NCI-H510A (cell line): ENCODE measurements at regions not wholly inside any gene's neighbourhood (a gene's known extent, or its start where the extent isn't known, plus 50 kb on each side); places are given as distances from the start of the nearest gene placed in this dataset.

Experiments used
- DNase-seq: peaks from one replicate; lab custom pipeline; 2025; lab: John Stamatoyannopoulos, UW

DNA sequence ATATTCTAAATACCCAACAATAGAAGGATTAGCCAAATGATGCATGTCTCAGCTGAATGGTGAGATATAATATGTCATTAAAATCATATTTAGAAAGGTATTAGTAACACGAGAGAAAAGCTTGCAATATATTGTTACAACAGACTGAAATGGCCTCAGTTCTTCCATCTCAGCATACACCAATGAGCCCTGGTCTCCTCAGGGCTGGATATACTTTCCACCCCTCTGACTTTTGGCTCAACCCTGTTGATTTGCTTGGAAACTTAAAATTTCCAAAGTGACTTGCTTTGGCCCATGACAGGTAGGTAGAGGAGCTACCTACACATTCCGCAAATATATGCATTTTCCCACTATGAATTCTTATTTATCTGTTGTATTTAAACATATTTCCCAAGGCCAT is 908.1 kb upstream of the TMEM132C start:
- no peak for DNase-seq

DNA sequence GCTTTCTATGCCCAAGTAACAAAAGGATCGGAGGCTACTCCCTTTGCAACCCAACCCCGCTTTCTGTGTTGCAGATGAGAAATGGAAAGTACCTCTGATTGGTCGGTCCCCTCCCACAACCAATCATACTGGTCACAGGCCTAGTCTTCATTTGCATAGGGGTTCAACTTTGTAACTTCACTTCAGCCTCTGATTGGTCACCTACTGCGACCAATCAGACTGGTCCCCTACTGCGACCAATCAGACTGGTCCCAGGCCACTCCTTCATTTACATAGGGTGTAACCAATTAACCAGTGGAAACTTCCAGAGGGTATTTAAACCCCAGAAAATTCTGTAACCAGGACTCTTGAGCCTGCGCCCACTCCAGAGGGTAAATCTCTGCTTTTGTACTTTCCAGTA is 906.4 kb upstream of the TMEM132C start:
- no peak for DNase-seq

DNA sequence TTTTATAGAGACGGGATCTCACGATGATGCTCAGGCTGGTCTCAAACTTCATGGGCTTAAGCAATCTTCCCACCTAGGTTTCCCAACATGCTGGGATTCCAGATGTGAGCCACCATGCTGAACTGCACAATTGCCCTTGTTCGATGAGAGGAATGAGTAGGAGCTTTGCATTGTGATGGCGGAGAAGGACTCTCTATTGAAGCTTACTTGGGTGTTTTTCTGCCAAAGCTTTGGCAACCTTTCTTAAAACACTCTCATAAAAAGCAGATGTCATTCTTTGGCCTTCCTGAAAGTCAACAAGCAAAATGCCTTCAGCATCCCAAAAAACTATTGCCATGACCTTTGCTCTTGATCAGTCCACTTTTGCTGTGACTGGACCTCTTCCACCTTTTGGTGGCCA is 904.8 kb upstream of the TMEM132C start:
- DNase-seq, result no peak

DNA sequence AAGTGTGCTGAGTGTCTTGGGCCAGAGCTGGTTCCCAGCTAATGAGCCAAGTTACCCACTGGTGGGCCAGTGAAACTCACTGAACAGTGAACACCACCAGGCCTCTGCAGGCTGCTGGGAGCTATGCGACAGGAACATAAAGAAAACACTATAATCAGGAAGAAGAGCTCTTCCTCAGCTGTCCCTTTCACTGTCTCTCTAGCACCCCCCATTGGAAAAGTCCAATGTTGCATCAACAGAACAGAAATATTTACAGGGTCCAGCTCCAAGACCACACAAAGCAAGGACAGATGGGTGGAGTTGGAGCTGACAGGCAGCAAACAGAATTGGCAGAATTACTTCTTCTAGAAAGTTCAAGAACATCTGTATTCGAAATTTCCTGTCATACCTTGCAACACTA is 903.6 kb upstream of the TMEM132C start:
- DNase-seq, result no peak

DNA sequence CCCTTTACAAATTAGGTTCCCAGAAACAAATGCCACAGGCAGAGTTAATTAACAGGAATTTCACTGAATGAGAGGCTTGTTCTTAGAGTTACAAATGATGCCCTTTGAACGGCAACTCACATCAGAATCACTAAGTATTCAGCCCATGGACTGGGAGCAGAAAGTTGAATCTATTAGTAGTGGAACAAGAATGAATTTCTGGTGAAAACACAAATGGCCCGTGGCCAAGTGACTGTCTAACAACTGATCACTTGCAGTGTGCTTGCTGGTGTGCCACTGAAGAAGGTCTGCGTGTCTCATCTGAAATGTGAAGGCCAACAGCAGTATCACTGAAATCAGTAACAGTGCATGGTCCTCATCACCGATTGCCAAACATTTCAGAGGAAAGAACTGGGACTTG is 893.4 kb upstream of the TMEM132C start:
- DNase-seq, result no peak

DNA sequence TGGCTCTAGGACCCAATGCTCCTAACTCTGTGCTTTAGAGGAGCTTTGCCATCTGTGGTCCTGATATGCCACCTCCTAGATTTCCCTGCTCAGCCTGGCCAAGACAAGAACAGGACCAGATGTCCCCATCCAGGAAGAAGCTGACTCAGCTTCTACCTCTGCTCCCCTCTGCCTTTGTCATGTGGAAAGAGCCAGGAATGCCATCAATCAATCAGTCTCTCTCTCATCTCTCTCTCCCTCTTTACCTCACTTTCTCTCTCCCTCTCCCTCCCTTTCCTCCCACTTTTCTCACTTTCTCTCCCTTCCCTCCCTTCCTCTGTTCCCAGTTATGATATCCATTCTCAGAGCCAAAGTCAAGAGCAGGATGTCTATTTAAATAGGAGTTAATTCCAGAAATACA is 892.5 kb upstream of the TMEM132C start:
- no peak for DNase-seq

DNA sequence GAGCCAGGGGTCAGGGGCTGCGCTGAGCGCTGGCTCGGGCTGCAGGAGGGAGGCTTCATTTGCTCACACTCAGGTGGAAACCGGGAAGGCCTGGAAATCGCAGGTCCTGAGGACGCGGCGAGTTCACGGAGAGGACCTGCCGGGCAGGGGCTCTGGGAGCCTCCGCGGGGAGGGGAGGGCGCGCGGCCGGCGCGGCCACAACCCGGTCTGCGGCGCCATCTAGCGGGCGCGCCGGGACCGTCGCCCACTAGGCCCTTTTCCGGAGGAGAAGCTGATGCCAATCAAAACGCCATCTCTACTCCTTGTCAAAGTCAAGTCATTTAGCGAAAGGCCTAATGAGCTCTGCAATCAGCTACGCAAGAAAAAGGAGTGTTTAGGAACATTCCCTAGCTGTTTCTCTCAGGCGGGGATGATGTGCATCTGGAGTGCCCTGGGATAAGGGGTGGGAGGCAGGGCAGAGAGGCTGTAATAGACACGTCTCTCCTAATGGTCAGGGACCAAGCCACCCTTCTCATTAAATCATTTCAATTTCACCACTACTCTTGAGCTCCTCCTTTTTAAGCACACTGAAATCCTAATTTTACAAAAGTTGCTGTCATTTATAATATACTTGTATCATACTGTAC is 885.8 kb upstream of the TMEM132C start:
- peak; percentile 84 for DNase-seq

DNA sequence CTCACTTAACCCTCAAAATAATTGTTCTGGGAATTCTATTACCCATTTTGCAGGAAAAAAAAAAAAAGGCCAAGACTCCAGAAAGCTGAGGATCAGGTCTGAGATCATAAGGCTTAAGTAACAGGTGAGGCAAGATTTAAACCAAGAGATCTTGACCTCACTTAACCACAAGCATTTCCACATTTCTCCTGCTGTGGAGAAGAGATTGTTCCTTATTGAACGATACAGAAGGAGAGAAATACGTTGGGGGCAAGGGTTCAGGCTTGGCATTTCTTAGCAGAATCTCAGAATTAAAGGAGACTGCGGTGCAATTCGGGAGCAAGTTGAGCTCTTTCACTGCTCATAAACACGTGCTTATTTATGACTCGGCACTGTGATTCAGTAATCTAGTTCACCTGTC is 885.3 kb upstream of the TMEM132C start:
- DNase-seq, result no peak

DNA sequence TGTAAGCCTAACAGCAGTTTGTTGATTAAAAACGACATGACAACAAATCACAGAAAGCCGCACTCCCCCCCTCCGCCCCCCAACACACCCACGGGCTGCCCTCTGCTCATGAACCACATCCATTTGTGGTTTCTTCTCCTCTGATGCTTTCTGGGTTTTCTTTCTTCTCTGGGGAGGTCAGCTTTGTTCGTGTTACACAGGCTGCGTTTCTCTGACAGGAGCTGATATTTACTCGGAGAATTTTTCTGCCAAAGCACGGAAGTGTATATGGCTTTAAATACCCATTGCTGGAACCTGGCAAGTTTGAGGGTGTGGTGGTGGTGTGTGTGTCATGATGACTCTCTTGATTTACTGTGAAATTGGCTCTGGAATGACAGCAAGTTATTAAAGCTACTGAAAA is 883.7 kb upstream of the TMEM132C start:
- no peak for DNase-seq

DNA sequence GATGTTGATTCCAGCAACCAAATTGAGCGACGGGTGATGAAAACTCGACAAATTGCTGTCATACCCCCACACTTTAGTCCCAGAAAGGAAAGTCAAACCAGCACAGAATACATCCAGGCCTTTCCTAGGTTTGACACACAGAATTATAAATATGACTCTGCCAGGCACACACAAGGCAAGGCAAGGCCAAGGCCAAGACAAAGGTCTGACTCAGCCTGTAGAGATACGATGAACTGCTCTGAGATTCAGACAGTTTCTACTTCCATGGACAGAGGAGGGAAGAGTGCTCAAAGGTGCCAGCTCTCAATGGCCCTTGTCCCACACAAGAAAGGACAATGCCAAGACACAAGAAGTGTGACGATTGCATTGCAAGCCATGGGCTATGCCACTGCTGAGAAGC is 880.2 kb upstream of the TMEM132C start:
- DNase-seq, result no peak

DNA sequence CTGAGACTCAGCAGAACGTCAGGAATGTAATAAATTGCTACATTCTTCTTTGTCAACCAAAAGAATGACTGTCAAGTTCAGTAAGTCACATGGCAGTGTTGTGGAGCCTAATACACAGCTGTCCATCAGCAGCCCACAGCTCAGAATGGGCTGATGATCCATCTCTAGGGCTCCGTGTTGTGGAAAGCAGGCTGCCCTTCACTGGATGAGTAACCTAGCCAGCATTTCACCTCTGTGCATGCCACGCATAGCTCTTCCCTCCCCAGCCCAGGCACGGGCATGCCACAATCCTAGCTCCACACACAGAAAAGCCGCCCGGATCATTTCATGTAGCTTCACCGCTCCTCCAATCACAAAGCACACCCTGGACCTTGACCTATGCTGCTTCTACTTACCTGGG is 878.0 kb upstream of the TMEM132C start:
- no peak for DNase-seq

DNA sequence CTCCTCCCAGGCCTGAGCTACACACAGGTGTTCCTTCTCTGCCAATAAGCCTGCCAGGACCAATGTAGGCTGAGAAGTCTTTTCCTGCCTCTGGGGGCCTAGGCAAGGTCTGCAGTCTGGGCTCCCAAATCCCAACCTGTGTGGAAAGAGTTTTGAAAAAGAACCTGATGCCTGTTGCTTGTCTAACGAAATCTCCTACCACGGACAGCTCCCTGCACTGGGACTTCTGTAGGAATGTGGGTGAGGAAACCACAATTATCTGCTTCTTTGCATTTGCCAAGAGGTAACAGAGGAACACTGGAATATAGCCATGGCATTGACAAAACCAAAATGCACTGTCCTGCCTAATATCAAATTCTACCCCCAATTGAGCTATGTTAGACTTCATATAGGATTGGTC is 877.0 kb upstream of the TMEM132C start:
- DNase-seq, result no peak

DNA sequence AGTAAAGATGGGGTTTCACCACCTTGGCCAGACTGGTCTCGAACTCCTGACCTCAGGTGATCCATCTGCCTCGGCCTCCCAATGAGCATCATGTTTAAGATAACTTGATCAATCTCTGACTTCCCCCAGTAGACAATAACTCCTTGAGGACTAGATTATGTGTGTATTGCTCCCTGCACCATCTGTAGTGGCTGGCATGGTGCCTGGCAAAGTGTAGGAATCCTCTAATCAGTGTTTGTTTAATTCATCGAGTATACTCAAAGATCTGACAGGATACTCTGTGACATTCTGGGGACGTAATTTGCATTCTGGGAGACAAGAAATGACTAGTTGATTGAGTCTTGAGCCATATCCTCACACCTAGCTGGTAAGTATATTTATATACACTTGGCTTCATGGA is 873.5 kb upstream of the TMEM132C start:
- DNase-seq, result no peak

DNA sequence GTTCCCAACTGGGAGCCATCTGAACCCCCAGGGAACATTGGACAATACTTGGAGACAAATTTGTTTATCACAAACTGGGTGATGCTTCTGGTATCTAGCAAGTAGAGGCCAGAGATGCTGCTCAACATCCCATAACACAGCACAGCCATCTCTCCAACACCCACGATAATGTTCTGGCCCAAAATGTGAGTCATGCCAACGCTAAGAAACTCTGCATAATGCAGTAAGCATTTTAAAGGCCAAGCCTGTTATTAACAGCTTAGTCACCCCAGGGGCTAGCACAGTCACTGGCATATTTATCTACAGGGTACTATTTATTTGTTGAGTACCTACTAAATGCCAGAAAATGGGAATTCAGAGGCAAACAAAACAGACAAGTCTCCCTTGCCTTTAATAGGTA is 873.1 kb upstream of the TMEM132C start:
- no peak for DNase-seq

DNA sequence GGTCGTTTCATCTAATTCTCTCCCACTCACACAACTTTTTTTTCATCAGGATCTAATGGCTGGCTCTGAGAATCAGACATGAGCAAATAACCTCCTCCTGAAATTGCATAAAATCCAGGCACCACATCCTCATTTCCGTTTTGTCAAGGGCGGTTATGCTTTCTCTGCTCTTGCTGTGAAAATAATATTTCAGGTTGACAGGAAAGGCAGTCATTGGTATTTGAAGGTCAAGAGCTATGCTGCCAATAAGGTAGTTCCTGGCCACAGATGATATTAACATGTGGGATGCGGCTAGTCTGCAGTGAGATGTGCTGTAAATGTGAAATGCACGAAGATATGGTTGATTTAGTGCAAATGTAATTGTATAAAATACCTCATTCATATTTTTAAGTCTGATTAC is 870.2 kb upstream of the TMEM132C start:
- DNase-seq, result no peak

DNA sequence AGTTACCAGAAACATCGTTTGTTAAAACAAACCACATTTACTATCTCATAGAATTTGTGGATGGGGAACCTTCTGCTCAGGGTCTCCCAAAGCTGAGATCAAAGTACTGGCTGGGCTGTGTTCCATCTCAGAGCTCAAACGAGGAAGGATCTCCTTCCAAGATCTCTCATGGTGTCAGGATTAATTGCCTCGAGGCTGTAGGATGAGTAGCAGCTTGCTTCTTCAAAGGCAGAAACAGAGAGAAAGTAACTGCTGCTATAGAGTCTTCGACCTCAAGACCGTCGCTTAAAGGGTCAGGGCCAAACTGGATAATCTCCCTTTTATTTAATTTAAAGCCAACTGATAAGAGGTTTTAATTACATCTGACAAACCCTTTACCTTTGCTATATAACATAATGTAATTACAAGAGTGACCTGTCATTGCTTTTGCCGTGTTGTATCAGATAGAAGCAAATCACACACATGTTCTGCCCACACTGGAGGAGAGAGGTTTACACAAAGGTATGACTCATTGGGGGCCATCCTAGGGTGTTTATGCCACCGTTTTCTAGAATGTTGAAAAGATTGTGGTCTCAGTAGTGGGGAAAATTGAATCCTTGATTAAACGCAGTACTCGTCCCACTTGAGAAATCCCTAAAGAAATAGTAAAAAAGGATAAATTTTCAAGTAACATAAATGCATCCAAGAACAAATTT is 868.8 kb upstream of the TMEM132C start:
- DNase-seq, result no peak

DNA sequence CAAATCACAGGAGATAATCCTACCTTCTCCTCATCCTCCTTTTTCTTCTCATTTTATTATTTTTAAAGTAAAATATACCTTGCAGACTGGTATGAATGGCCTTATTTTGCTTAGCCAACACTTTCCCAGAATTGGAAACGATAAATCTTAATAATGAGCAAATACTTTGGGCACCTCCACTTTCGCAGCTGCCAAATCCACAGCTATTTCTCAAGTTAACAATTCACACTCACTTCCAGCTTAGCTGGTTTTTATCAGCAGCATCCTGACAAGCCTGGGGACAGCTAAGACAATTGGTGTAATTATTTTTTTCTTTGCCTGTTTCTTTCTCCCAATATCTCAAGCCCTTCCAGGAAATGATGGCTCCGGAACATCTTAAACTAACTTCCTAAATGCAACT is 867.5 kb upstream of the TMEM132C start:
- DNase-seq, result no peak

DNA sequence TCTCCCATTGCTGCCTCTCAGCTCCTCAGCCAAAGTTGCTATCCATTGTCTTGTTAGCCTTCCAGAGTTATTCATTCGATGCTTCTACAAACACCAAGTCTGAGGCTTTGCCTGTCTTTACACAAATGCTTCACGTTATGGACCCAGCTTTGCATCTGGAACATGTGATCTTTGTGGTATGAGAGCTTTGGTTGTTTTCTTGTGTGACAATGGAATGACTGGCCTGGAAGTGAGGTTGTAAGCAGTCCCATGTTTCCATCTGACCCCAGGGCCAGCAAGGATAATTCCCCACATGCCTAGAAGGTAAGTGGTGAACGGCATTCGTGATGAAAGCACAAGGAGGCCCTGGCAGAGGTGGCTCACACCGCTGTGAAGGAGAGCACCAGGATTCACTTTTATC is 866.7 kb upstream of the TMEM132C start:
- no peak for DNase-seq

DNA sequence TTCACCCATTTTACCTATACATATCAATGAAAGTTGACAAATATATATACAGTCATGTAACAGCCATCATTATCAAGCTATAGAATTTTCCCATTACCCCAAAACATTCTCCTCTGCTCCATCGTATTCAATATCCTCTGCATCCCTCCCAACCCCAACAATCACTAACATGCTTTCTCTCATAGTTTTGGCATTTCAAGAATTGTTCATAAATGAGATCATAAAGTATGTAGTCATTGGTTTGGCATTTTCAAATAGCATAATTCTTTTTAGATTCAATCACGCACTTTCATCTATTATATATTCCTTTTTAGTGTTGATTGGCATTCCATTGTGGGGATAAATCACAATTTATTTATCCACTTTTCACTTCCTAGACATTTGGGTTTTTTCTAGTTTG is 866.0 kb upstream of the TMEM132C start:
- DNase-seq, result no peak

DNA sequence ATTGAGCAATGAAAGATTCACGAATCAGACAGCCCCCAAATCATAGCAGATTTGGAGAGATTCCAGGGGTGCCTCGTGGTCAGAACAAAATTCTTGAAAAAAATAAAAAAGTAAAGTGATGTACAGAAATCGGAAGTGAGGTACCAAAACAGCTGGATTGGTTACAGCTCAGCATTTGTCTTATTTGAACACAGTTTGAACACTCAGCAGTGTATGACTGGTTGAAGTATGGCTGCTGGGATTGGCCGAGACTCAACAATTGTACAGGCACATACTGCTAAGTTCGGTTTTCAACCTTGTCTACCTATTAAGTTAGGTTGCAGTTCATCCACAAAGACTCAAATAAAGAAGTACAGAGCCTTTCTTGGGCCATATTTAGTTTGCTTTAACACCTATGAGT is 865.4 kb upstream of the TMEM132C start:
- DNase-seq, result no peak

DNA sequence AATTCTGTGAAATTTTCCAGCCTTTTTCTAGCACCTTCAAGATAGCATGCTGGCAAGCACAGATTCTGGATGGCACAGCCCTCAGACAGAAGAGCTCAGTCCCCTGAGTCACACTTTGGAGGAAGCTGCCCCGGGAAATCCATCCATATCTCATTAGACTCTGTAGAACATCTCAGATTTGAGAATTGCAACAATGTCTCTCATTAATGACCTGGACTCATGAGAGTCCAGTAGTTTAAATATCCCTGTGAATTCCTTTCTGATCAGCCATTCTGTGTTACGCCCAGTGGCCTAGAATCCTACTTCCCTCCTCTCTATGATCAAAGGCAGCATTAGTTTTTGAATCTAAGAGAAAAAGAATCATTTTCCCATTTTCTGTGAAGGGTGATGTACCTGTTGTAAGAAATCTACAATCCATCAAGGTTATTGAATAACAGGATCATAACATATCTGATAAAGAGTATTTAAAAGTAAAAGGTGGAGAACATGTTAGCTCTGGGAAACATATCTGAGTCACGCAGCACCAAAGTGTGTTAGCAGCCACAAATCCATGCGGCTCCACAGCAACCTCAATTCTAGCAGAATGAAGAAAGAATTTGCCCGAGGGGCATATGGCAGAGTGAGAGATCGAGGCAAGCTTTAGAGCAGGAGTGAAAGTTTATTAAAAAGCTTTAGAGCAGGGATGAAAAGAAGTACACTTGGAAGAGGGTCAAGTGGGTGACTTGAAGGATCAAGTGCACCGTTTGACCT is 855.6 kb upstream of the TMEM132C start:
- no peak for DNase-seq

DNA sequence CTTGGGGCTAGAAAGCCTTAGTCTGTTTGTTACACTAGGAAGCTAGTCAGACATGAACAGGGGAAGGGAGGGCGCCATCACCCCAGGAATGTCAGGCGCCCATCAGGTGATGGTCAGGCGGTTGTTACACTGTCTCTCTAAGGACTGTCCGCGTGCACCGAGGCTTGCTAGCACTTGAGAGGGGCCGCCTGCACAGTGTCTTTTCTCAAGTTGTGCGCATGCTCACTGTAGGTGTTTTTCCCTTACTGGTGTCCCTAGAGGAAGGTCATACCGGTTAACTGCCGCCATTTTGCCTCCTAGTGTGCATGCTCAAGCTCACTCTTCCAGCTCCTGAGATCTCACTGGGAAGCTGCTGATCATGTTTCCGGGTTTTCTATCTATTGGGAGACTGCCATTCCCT is 855.0 kb upstream of the TMEM132C start:
- no peak for DNase-seq

DNA sequence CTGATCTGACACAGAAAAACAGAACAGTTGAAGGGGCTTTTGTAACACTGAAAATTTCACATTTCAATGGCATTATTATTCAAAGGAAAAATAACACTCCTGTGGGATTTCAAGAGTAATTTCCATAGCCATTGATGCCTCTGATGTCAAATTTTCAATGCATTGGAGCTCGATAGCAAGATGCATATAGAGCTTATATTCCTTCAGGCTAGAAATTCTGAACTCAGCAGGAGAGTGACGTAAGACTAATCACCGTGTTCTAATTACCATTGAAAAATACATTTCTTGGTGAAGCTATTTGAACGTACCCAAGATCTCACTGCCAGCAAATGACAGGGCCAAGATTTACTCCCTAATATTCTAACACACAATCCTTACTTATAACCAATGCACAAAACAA is 854.1 kb upstream of the TMEM132C start:
- no peak for DNase-seq

DNA sequence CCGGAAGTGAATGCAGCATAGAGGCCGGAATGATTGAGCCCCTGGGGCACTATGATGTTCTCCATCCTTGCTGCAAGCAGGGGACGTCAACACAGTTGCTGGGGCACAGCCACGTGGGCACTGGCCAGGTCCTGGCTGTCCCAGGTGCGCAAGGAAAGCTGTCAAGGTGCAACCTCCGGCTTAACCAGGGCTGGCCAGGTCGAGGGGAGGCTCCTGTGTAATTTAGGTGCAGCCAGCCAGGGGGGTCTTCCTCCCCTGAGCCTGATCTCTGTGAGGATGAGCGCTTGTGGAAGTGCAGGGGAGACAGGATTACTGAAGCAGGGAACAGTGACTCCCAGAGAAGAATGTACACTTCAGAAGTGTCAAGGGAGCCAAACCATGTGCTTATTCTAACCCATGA is 852.8 kb upstream of the TMEM132C start:
- no peak for DNase-seq
